ENCODE measurements at regions not wholly inside any gene's neighbourhood (a gene's known extent, or its start where the extent isn't known, plus 50 kb on each side); places are given as distances from the start of the nearest gene placed in this dataset.

- intact Hi-C loops (cut with micrococcal nuclease; ENCODE audit: unreplicated experiment): no loop called here
- in situ Hi-C loops (cut with MboI): no loop called here
These were observed 110.0 kb downstream of the TRIB2 start for GRCh38 chr2:12826781-12827180.

More at GRCh38 chr2:12826781-12827180, 110.0 kb downstream of the TRIB2 start:
- Histone ChIP-seq H3K4me2 (ENCODE audit: control insufficient read depth, insufficient read depth) (no peak overlapping the region), H3K27me3 (replicated peaks in 1 of 2; ENCODE audit: control insufficient read depth in 2 of 2, insufficient read depth in 2 of 2, low read length in 1 of 2) (no peaks in the 10 kb centered on the region), H3K9me3 (replicated peaks; ENCODE audit: control insufficient read depth, insufficient read depth, low read length) (no peaks in the 10 kb centered on the region), H2AFZ (ENCODE audit: control insufficient read depth, low read depth, low read length) (no peak overlapping the region), H4K20me1 (ENCODE audit: control insufficient read depth, insufficient read depth) (no peaks in the 10 kb centered on the region), H3K79me2 (ENCODE audit: control insufficient read depth, insufficient read depth, low read length) (no peaks in the 10 kb centered on the region), H3K4me1 (ENCODE audit: control insufficient read depth, insufficient read depth, low read length) (no peaks in the 10 kb centered on the region), H3K4me3 (no peak overlapping the region), H3K9ac (ENCODE audit: control insufficient read depth, insufficient read depth, low read length) (no peak overlapping the region), H3K27ac (ENCODE audit: control insufficient read depth, insufficient read depth) (no peak overlapping the region), H3K36me3 (ENCODE audit: control insufficient read depth in 2 of 2, insufficient read depth in 2 of 2, low read length in 1 of 2) (no peaks in the 10 kb centered on the region)
- ChIA-PET SMC1A (ENCODE audit: uncharacterized antibody, unreplicated experiment) (interaction anchor here (1.1 kb wide), 1 partner anchor 21 kb away, joined by 3 read pairs; no protein-coding TSS in a partner anchor), POLR2A (no interaction called here), RAD21 (ENCODE audit: unreplicated experiment) (no interaction called here), CTCF (interaction anchor here (2.1 kb wide), 1 partner anchor 104 kb away, joined by 5 read pairs; no protein-coding TSS in a partner anchor)
- WGBS (ENCODE audit: insufficient coverage, insufficient replicate concordance, low lambda C conversion rate, missing lambda C conversion rate): 32% methylated on average over 3 of the region's 3 CpGs
- FAIRE-seq (no peak), ATAC-seq (no peak), DNase-seq (ENCODE audit: low read depth, low spot score) (no peak)
- TF ChIP-seq POLR2AphosphoS2 (IDR thresholded peaks at IDR 0.05; ENCODE audit: low read depth, low read length) (no peak), RB1 (IDR thresholded peaks at IDR 0.05; ENCODE audit: borderline replicate concordance) (no peak), WRNIP1 (IDR thresholded peaks at IDR 0.05; ENCODE audit: borderline replicate concordance, low read depth, low read length) (no peak), RAD21 (IDR thresholded peaks at IDR 0.05; ENCODE audit: insufficient read depth, low read depth, low read length) (no peak), ZBTB11 (CRISPR knock-in tag; IDR thresholded peaks at IDR 0.05) (no peak), POLR2A (IDR thresholded peaks at IDR 0.05; ENCODE audit: low read depth, low read length) (no peak), PBX3 (IDR thresholded peaks at IDR 0.05; ENCODE audit: insufficient replicate concordance, low read depth, low read length) (no peak), MTA3 (IDR thresholded peaks at IDR 0.05; ENCODE audit: borderline replicate concordance, low read length) (no peak), NKRF (conservative IDR thresholded peaks at IDR 0.05) (no peak), MAX (IDR thresholded peaks at IDR 0.05; ENCODE audit: low read depth, low read length) (no peak), ESRRA (IDR thresholded peaks at IDR 0.05; ENCODE audit: low read length) (no peak), ZNF622 (IDR thresholded peaks at IDR 0.05) (no peak), BCLAF1 (IDR thresholded peaks at IDR 0.05) (no peak), HDGF (IDR thresholded peaks at IDR 0.05) (no peak)
- no TSS peak for BruUV-seq (replicated peaks)
